ENCODE measurements at regions not wholly inside any gene's neighbourhood (a gene's known extent, or its start where the extent isn't known, plus 50 kb on each side); places are given as distances from the start of the nearest gene placed in this dataset.
"Not testable (repeated sequence)": the region's sequence is repeated elsewhere in the genome, so short reads cannot be mapped to it uniquely, and the experiment has no call there.

- no peak for DNase-seq (ENCODE audit: low read depth in 4 of 4, low spot score in 1 of 4)
Observed at GRCh38 chr2:194086129-194086528, 1570.9 kb upstream of the SLC39A10 start.

- no peak for DNase-seq (ENCODE audit: low read depth in 4 of 4, low spot score in 1 of 4)
Observed at GRCh38 chr2:194079989-194080388, 1577.0 kb upstream of the SLC39A10 start.

- no peak for DNase-seq (ENCODE audit: low read depth in 4 of 4, low spot score in 1 of 4)
Observed at GRCh38 chr2:194077366-194077765, 1579.7 kb upstream of the SLC39A10 start.

- DNase-seq (ENCODE audit: low read depth in 4 of 4, low spot score in 1 of 4), result no peak
Observed at GRCh38 chr2:194062401-194062800, 1594.6 kb upstream of the SLC39A10 start.

- DNase-seq (ENCODE audit: low read depth in 4 of 4, low spot score in 1 of 4), result no peak
Observed at GRCh38 chr2:194060269-194060668, 1596.8 kb upstream of the SLC39A10 start.

GRCh38 chr2:194054313-194054712, 1602.7 kb upstream of the SLC39A10 start:
- no peak for DNase-seq (ENCODE audit: low read depth in 4 of 4, low spot score in 1 of 4)

- no peak for DNase-seq (ENCODE audit: low read depth in 4 of 4, low spot score in 1 of 4)
Observed at GRCh38 chr2:194044321-194044720, 1612.7 kb upstream of the SLC39A10 start.

GRCh38 chr2:194021130-194021529, 1635.9 kb upstream of the SLC39A10 start:
- not testable (repeated sequence) for DNase-seq (ENCODE audit: low read depth in 4 of 4, low spot score in 1 of 4)

- DNase-seq (ENCODE audit: low read depth in 4 of 4, low spot score in 1 of 4), result no peak
Observed at GRCh38 chr2:194020155-194020554, 1636.9 kb upstream of the SLC39A10 start.

GRCh38 chr2:194015751-194016150, 1641.3 kb upstream of the SLC39A10 start:
- no peak for DNase-seq (ENCODE audit: low read depth in 4 of 4, low spot score in 1 of 4)

- no peak for DNase-seq (ENCODE audit: low read depth in 4 of 4, low spot score in 1 of 4)
Observed at GRCh38 chr2:194014639-194015038, 1642.4 kb upstream of the SLC39A10 start.

GRCh38 chr2:194004590-194005206, 1652.3 kb upstream of the SLC39A10 start:
- no peak for DNase-seq (ENCODE audit: low read depth in 4 of 4, low spot score in 1 of 4)

GRCh38 chr2:194003911-194004310, 1653.1 kb upstream of the SLC39A10 start:
- DNase-seq (ENCODE audit: low read depth in 4 of 4, low spot score in 1 of 4), result no peak

- DNase-seq (ENCODE audit: low read depth in 4 of 4, low spot score in 1 of 4), result no peak
Observed at GRCh38 chr2:194002699-194003368, 1654.2 kb upstream of the SLC39A10 start.

- DNase-seq (ENCODE audit: low read depth in 4 of 4, low spot score in 1 of 4), result no peak
Observed at GRCh38 chr2:193990868-193991267, 1666.2 kb upstream of the SLC39A10 start.

- DNase-seq (ENCODE audit: low read depth in 4 of 4, low spot score in 1 of 4), result no peak
Observed at GRCh38 chr2:193989645-193990044, 1667.4 kb upstream of the SLC39A10 start.

- no peak for DNase-seq (ENCODE audit: low read depth in 4 of 4, low spot score in 1 of 4)
Observed at GRCh38 chr2:193988784-193989183, 1668.2 kb upstream of the SLC39A10 start.

GRCh38 chr2:193985272-193985671, 1671.8 kb upstream of the SLC39A10 start:
- no peak for DNase-seq (ENCODE audit: low read depth in 4 of 4, low spot score in 1 of 4)

- DNase-seq (ENCODE audit: low read depth in 4 of 4, low spot score in 1 of 4), result no peak
Observed at GRCh38 chr2:193980599-193980998, 1676.4 kb upstream of the SLC39A10 start.

- DNase-seq (ENCODE audit: low read depth in 4 of 4, low spot score in 1 of 4), result no peak
Observed at GRCh38 chr2:193973781-193974180, 1683.2 kb upstream of the SLC39A10 start.

- DNase-seq (ENCODE audit: low read depth in 4 of 4, low spot score in 1 of 4), result no peak
Observed at GRCh38 chr2:193966590-193966989, 1690.4 kb upstream of the SLC39A10 start.

- no peak for DNase-seq (ENCODE audit: low read depth in 4 of 4, low spot score in 1 of 4)
Observed at GRCh38 chr2:193965263-193965662, 1691.8 kb upstream of the SLC39A10 start.
